ENCODE measurements at regions not wholly inside any gene's neighbourhood (a gene's known extent, or its start where the extent isn't known, plus 50 kb on each side); places are given as distances from the start of the nearest gene placed in this dataset.

GRCh38 chr2:217045700-217046475 is 186.0 kb upstream of the TNP1 start (continued):
- no peak for TF ChIP-seq ZNF462 (CRISPR knock-in tag; IDR thresholded peaks at IDR 0.05)
- TF ChIP-seq POLR2AphosphoS5 (IDR thresholded peaks at IDR 0.05; ENCODE audit: low read depth), result no peak

GRCh38 chr2:217040099-217040498 is 180.2 kb upstream of the TNP1 start:
- DNase-seq (ENCODE audit: low spot score) (no peak), ATAC-seq (no peak)
- Histone ChIP-seq H3K4me3 (no peak overlapping the region), H4K20me1 (replicated peaks; ENCODE audit: insufficient read depth) (no peaks in the 10 kb centered on the region), H3K9me2 (ENCODE audit: insufficient read depth) (peaks cover 11% of the 10 kb centered on the region), H3K79me2 (replicated peaks; ENCODE audit: insufficient read depth) (no peaks in the 10 kb centered on the region), H2AFZ (no peak overlapping the region), H3K4me2 (no peak overlapping the region), H3K4me1 (ENCODE audit: insufficient read depth) (no peaks in the 10 kb centered on the region), H3F3A (replicated peaks; ENCODE audit: low read depth) (no peaks in the 10 kb centered on the region), H3K27me3 (ENCODE audit: insufficient read depth) (no peaks in the 10 kb centered on the region), H3K27ac (ENCODE audit: low read depth) (no peak overlapping the region), H3K36me3 (ENCODE audit: insufficient read depth) (no peaks in the 10 kb centered on the region)
- no peaks in the 10 kb centered on the region for H3K36me3 Mint-ChIP-seq (ENCODE audit: low read depth)
- H3K9me3 Mint-ChIP-seq, result no peaks in the 10 kb centered on the region; the same call in 2 of the 3 replicates
- TF ChIP-seq POLR2AphosphoS5 (IDR thresholded peaks at IDR 0.05; ENCODE audit: low read depth) (no peak), NANOG (IDR thresholded peaks at IDR 0.05; ENCODE audit: borderline replicate concordance) (no peak), ZNF114 (CRISPR knock-in tag; IDR thresholded peaks at IDR 0.05) (no peak), ZNF331 (CRISPR knock-in tag; IDR thresholded peaks at IDR 0.05; ENCODE audit: low read depth) (no peak), JUNB (IDR thresholded peaks at IDR 0.05; ENCODE audit: unreplicated experiment) (no peak), CREB1 (CRISPR knock-in tag; IDR thresholded peaks at IDR 0.05; ENCODE audit: low read depth) (no peak)
- TF ChIP-seq, protein P1, sequence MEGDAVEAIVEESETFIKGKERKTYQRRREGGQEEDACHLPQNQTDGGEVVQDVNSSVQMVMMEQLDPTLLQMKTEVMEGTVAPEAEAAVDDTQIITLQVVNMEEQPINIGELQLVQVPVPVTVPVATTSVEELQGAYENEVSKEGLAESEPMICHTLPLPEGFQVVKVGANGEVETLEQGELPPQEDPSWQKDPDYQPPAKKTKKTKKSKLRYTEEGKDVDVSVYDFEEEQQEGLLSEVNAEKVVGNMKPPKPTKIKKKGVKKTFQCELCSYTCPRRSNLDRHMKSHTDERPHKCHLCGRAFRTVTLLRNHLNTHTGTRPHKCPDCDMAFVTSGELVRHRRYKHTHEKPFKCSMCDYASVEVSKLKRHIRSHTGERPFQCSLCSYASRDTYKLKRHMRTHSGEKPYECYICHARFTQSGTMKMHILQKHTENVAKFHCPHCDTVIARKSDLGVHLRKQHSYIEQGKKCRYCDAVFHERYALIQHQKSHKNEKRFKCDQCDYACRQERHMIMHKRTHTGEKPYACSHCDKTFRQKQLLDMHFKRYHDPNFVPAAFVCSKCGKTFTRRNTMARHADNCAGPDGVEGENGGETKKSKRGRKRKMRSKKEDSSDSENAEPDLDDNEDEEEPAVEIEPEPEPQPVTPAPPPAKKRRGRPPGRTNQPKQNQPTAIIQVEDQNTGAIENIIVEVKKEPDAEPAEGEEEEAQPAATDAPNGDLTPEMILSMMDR (conservative IDR thresholded peaks at IDR 0.05; ENCODE audit: low read depth in 2 of 2), result no peak
- TF ChIP-seq, protein P2, sequence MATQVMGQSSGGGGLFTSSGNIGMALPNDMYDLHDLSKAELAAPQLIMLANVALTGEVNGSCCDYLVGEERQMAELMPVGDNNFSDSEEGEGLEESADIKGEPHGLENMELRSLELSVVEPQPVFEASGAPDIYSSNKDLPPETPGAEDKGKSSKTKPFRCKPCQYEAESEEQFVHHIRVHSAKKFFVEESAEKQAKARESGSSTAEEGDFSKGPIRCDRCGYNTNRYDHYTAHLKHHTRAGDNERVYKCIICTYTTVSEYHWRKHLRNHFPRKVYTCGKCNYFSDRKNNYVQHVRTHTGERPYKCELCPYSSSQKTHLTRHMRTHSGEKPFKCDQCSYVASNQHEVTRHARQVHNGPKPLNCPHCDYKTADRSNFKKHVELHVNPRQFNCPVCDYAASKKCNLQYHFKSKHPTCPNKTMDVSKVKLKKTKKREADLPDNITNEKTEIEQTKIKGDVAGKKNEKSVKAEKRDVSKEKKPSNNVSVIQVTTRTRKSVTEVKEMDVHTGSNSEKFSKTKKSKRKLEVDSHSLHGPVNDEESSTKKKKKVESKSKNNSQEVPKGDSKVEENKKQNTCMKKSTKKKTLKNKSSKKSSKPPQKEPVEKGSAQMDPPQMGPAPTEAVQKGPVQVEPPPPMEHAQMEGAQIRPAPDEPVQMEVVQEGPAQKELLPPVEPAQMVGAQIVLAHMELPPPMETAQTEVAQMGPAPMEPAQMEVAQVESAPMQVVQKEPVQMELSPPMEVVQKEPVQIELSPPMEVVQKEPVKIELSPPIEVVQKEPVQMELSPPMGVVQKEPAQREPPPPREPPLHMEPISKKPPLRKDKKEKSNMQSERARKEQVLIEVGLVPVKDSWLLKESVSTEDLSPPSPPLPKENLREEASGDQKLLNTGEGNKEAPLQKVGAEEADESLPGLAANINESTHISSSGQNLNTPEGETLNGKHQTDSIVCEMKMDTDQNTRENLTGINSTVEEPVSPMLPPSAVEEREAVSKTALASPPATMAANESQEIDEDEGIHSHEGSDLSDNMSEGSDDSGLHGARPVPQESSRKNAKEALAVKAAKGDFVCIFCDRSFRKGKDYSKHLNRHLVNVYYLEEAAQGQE (IDR thresholded peaks at IDR 0.05; ENCODE audit: unreplicated experiment), result no peak
- TF ChIP-seq, protein P3, sequence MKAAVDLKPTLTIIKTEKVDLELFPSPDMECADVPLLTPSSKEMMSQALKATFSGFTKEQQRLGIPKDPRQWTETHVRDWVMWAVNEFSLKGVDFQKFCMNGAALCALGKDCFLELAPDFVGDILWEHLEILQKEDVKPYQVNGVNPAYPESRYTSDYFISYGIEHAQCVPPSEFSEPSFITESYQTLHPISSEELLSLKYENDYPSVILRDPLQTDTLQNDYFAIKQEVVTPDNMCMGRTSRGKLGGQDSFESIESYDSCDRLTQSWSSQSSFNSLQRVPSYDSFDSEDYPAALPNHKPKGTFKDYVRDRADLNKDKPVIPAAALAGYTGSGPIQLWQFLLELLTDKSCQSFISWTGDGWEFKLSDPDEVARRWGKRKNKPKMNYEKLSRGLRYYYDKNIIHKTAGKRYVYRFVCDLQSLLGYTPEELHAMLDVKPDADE (IDR thresholded peaks at IDR 0.05), result no peak
- H3K27ac Mint-ChIP-seq, result no peak overlapping the region
- no peak overlapping the region for H3K4me3 Mint-ChIP-seq
- peaks cover 3% of the 10 kb centered on the region for H3K27me3 Mint-ChIP-seq (ENCODE audit: insufficient read depth, low read depth, poor library complexity)
- H3K4me1 Mint-ChIP-seq, result no peaks in the 10 kb centered on the region
